GF-D8 (cell line): ENCODE measurements at regions not wholly inside any gene's neighbourhood (a gene's known extent, or its start where the extent isn't known, plus 50 kb on each side); places are given as distances from the start of the nearest gene placed in this dataset.
"Not testable (repeated sequence)": the region's sequence is repeated elsewhere in the genome, so short reads cannot be mapped to it uniquely, and the experiment has no call there.

Experiments used
- DNase-seq: peaks from one replicate; lab custom pipeline; 2025; lab: John Stamatoyannopoulos, UW

DNA sequence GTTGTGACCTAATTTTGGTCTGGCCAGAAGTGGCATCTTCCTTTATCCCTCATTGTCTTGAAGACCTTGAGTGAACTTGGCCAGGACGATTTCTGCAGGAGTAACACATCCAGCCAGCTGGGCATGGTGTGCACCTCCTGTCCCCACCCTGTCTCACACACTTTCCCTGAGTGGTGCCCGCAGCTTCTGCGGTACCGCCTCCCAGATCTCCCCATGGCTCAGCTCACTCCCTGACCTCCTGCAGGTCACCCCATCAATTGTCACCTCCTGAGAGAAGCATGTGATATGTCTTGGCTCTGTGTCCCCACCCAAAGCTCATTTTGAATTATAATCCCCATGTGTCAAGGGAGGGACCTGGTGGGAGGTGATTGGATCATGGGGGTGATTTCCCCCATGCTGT, 50.2 kb upstream of the TP53I11 start:
- no peak for DNase-seq

DNA sequence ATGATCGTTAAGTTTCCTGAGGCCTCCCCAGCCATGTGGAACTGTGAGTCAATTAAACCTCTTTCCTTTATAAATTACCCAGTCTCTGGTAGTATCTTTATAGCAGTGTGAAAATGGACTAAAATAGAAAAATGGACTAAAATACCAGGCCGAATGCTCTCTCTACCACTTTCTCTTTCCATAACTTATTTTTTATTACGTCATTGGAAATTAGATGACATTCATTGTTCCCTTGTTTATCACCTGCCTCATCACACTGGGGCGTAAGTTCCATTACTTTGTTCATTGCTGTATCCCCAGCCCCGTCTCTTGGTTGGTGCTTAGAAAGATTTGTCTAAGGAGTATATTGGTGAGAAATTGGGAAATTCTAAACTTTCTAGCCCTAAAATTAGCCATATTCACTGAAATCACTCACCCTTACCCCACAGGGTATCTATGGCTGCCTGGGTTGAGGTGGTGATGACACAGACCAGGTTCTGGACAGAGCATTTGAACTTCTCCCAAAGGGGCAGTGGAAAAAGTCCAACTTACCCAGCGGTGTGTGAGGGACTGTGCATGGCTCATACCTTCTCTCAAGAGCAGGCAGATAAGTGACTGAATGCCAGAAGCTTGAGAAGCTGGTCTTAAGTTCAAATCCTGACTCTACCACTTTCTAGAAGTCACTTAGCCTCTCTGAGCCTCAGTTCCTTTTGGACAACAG, 50.9 kb upstream of the TP53I11 start:
- DNase-seq: no peak

DNA sequence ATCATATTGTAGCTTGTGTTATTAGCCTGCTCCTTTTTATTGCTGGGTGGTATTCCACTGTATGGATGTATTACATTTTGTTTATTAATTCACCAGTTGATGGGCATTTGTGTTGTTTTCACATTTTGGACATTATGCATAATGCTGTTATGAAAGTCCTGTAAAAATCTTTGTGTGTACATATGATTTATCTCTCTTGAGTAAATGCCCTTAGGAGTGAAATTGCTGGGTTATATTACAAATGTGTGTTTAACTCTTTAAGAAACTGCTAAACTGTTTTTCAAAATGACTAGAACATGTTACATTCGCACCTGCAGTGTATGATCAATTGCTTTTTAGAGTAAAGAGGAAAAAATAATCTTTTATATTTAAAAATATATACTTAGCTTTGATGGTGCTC, 54.4 kb upstream of the TP53I11 start:
- DNase-seq: no peak

DNA sequence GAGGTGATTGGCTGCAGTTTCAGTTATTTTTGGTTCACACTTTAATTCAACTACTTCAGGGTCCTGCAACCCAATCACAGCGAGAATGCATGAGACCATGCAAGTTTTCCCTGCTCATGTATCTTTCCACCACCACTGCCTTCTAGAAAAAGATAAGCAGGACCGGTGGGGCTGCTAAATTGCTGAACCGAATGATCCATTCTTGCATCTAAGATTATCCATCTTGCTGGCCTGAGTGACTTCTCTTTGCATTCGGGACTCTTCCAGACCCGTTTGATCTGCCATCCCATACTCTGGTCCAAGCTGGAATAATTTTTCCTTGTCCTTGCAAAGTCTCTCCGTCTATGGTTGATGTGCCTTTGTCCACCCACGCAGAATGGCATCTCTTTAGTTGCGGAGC, 56.3 kb upstream of the TP53I11 start:
- DNase-seq: no peak

DNA sequence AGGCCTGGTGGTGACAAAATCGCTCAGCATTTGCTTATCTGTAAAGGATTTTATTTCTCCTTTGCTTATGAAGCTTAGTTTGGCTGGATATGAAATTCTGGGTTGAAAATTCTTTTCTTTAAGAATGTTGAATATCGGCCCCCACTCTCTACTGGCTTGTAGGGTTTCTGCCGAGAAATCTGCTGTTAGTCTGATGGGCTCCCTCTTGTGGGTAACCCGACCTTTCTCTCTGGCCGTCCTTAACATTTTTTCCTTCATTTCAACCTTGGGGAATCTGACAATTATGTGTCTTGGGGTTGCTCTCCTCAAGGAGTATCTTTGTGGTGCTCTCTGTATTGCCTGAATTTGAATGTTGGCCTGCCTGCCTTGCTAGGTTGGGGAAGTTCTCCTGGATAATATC, 65.3 kb upstream of the TP53I11 start:
- not testable (repeated sequence) for DNase-seq

DNA sequence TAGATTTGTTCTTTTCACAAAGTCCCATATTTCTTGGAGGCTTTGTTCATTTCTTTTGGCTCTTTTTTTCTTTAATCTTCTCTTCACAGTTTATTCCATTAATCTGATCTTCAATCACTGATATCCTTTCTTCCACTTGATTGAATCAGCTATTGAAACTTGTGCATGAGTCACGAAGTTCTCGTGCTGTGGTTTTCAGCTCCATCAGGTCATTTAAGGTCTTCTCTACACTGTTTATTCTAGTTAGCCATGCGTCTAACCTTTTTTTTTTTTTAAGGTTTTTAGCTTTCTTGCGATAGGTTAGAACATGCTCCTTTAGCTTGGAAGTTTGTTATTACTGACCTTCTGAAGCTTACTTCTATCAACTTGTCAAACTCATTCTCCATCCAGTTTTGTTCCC, 65.8 kb upstream of the TP53I11 start:
- DNase-seq: not testable (repeated sequence)

DNA sequence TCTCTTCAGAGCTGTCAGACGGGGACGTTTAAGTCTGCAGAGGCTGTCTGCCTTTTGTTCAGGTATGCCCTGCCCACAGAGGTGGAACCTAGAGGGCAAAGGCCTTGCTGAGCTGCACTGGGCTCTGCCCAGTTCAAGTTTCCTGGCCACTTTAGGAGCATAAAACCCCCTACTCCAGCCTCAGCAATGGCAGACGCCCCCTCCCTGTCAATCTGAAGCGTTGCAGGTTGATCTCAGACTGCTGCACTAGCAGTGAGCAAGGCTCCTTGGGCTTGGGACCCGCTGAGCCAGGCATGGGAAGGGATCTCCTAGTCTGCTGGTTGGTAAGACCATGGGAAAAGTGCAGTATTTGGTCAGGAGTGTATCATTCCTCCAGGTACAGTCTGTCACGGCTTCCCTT, 66.6 kb upstream of the TP53I11 start:
- no peak for DNase-seq

DNA sequence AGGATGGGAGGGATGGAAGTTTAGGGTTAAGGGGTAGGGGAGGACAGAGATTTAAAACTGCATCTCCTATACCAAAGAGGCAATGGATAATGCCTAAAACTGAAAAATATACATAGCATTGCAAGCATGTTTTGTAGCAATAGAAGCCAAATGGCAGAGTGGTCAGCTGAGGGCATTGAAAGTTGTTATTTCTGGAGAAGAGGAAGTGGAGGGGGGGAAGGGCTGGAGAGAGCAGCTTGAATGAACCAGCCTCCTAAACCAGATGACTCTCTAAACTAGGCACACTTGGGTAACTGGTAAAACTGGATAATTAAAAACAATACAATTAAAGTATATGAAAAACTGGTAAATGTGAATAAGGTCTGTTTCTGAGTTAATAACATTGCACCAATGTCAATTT, 70.3 kb upstream of the TP53I11 start:
- no peak for DNase-seq

DNA sequence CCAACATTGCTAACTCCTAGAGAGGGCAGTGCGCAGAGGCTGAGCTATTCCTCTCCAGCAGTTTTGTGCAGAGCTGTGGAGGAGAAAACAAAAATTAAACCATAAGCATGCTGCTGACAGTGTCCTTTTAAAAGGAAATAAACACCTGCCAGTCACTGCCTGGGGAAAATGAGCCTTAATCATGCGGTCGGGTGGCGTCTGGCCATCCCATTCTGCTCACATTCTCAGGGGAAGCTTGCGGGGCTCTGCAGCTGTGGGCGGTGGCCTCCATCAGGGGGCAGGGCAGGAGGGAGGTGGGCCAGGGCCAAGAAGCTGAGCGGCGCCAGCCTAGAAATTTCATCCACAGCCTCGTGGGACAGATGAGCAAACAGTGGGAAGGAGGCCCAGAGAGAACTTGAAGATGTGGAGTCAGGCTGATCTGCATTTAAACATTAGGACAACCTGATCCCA, 71.0 kb upstream of the TP53I11 start:
- DNase-seq: no peak

DNA sequence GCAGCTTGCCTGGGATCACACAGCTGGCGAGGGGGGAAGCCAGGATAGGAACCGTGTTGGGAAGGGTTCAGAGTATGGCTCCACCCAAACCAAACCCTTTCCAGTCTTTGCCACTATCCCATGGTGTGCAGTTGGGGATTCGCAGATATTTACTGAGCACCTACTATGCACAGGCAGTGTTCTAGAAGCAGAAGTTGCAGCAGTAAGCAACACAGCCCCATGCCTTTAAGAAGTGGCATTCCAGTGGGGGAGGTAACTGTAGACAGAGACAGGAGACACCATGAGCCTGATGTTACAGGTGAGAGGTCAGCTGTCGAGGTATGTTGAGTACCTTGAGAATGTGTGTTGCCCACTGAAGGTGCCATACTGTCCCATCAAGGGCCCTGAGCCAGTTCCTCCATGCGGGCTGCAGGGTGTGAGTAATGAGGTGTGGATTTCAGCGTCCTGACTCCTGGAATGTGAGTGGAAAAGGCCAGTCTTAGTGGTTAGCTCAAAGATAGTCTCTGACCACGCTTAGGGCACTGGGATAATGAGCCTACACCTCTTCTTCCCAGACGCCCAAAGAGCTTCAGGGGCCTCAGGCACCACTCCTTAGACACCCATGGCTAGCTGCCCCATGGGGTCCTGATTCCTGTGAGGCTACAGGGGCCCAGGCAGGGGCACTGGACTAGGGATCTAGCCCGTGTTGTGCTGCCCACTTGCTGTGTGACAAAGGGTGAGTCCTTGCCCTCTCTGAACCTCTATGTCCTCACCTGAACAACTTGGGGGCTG, 71.8 kb upstream of the TP53I11 start:
- DNase-seq: no peak

DNA sequence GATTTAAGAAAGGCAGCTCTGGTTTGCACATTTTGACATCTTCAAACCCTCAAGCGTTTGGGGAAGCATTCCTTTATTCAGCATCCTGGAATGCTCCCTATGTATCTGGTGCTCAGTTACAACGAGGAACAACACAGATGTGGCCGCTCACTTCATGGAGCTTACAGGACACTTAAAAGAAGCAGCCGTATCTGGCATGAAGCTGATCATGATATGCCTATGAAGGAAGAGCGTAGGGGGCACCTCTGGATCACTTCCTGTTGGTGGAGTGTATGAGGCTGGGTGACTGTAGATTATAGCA, 72.3 kb upstream of the TP53I11 start:
- DNase-seq: no peak

DNA sequence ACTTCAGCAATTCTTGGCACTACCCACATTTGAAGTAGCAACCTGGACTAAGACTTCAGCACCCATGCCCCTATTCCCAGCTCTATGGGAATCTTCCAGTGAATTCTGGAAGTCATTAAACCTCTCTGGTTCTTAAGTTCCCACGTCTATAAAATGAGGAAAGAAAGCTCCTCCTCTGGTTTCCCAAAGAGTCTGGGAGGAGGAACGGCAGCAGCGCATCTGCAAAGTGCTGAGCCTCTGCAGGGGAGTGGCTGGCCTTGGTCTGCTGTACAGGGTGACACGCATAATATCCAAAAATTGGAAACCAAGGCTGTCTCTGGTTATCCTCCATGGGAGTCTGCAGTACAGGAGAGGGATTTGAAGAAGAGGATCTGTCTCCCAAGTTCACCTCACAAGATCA, 73.6 kb upstream of the TP53I11 start:
- DNase-seq: no peak

DNA sequence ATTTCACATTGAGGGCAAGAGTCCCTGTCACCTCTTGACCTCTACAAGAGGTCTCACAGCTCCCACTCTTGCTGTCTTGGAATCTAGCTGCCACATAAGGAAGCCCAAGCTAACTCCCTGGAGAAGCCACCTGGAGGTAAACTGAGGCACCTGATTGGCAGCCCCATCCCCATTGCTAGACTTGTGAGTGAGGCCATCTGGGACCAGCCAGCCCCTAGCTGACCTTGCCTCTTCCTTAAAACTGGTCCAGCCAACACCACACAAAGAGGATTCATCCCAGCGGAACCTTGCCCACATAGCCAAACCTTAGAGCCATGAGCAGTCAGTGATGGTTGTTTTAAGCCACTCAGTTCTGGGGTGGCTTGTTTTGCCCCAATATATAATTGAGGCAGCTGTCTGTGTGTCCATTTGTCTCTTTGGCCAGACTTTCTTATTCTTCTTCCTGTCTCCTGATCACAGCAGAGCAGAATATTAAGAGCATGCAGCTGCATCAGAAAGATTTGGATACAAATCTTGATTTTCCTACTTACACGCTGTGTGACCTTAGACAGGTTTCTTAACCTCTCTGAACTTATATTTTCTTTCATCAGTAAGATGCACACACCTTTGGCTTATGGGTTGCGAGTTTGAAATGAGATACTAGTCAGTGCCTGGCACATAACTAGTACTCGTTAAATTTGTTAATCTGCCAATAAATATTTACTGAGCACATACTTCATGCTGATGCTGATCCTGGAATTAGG, 74.3 kb upstream of the TP53I11 start:
- no peak for DNase-seq

DNA sequence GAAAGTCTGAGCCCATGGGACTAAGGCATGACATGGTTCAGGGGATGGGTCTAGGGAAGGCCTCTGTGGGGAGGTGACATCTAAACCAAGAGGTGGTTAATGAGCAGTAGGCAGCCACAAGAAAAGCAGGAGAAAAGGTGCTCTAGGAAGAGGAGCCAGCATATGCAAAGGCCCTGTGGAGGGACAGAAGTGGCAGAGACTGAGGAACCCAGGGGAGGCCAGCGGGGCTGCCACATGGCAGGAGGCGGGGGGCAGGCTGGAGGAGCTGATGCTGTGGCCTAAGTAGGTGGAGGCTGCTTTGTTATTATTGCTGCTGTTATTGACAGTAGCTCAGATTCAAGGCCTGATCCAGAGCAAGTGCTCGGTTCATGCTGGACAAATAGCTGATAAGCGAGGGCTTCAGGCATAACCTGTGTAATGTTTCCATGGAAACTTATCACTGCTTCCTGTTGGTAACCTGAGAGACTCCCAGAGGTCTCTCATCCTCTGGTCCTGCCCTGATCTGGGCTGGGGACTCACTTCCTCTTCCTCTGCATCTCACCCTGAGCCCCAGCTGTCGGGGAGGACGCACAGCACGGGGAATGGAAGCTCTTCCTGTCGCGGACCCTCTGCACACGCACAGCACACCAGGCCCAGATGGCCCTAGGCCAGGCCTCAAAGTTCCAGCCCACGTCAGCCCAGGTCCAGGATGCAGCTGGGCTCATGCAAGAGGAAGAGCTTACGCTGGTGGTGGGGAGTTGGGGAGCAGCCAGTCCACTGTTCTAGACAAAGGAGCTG, 75.2 kb upstream of the TP53I11 start:
- DNase-seq: no peak

DNA sequence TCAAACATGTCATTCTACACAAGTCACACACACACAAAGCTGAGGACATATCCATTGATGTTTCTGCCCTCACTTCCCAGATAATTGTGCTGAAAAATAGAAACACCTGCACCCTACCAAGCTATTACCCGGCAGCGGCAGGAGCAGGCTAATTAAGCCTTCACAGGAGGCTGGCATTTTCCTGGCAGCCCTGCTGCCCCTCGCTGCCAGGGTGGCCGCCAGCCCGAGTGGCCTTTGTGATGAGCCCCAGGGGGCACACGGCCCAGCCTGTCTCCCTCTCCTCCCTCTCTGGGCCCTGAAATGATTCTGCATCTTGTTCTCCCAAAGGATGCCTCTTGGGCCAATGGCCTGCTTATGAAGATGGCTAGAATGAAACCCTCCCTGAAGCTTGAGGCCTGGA, 76.2 kb upstream of the TP53I11 start:
- no peak for DNase-seq

DNA sequence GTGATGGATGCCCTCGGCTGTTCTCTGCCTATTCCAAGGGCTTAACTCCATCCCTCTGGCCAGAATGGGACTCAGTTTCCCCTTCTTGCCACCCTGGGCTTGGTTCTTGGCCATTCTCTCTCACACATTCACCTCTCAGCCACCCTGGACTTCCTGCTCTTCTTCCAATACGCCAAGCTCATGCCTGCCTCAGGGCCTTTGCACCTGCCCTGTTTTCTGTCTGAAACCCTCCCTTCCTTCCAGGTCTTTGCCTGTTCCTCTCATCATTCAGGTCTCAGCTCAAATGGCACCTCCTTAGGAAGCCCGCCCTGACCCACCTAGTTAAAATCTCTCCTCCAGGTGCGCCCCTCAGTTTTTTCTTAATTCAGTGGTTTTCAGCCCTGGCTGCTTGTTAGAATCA, 76.6 kb upstream of the TP53I11 start:
- DNase-seq: no peak

DNA sequence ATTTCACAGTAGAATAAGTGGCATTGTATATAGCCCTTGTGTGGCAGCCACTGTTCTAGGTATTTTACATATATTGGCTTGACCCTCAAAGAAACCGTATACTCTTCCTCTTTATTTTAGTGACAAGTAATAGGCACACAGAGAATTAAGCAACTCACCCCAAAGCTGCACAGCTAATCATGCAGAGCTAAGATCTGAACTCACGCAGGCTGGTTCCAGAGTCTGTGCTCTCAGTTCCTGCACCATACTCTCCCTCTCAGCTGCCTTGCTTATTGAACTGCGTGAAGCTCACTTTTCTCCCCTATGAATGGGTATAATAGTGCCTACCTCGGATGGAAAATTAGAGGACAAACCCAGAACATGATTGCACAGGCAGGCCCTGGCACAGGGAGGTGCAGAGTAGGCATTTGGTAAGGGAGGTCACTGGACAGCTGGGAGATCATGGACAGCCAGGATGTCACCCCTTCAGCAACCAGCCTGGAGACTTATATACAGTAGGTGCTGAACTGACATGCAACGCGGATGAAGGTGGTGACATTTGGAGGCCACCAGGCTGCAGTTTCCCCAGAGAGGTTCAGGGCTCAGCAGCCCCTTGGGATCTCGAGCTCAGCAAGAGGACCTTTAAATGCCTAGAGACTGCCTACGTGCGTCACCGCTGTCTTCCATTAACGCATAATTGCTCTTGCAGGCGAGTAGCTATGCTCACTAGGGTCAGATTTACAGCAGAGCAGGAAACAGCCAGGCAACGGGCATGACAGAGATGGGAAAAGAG, 78.4 kb upstream of the TP53I11 start:
- no peak for DNase-seq

DNA sequence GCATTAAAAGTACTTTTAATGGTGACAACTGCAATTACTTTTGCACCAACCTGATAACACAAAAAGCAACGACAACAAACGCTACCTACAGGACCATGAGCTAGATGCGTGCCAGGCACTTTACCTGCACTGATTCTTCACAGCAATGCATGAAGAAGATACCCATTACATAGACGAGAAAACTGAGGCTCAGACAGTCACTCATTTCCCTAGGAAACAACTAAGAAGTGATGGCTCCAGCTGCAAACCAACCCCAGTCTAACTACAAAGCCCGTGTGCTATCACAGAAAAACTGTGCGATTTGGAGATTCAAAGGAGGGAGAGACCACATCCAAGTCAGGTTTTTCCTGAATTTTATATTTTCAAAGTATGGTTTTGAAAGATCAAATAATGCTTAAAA, 80.1 kb upstream of the TP53I11 start:
- DNase-seq: no peak

DNA sequence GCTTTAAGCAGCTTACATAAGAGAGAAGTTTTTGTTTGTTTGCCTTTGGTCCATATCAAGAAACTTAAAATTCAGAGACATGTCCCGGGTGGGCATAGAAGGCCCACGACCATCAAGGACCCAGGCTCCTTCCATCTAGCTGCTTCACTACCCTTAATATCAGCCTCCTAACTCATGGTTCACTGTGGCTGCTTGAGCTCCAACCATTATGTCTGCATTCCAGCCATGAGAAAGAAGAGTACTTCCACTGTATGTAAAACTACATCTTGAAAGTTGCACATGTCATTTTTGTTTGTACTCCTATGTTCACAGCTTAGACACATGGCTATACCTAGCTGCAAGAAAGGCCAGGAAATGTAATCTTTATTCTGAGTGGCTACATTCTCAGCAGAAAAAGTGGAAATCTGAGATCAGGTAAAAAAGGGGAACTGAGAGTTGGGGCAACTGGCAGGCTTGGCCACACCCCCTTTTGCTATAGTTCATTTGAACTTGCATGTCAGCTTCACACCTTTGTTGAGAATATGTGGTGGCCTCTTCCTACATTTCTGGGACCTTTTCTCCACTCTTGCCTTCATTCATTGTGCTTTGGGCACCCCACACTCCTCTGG, 81.3 kb upstream of the TP53I11 start:
- no peak for DNase-seq

DNA sequence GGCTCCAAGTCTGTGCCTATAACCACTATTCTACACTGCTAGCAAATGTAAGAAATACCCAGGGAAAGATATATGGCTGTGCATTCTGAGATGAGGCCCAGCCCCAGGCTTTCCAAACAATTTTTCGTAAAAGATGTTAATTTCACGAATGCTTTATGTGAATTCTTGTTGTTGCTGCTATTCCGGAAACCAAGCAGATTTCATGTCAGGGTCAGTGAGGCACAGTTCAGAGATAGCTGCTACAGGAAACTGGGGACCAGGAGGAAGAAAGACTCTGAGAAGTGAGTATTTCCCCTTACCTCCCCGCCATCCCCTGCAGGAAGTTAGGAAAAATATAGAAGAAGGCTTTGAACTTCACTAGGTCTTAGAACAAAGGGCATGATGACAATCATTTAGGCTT, 84.7 kb upstream of the TP53I11 start:
- DNase-seq: no peak

DNA sequence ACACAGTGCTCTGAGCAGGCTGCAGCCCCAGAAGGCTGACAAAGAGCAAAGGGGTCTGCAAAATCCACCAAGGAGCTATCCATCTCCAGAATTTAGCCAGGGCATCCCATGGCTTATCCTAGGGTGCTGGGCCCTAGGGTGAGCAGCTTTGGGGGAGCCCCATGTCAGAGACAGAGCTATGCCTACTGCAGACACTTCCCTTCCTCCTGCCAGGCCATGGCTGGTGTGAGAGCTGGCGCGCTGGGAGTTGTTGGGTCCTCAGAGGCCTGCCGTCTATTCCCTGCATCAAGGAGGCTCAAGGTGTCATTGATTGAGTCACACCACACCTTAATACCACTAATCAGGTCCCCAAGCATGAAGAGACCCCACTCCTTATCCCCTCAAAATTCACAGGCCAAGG, 85.3 kb upstream of the TP53I11 start:
- DNase-seq: no peak
